GM23338 (cell line): ENCODE measurements at regions not wholly inside any gene's neighbourhood (a gene's known extent, or its start where the extent isn't known, plus 50 kb on each side); places are given as distances from the start of the nearest gene placed in this dataset.

Source experiments
- ATAC-seq: fragments of 200-7000 bp; cut with Tn5 transposase; 3 replicates; pipeline ENCODE4 v1.9.1; 2020
- DNase-seq: peaks from one replicate; pipeline ENCODE4 v3.0.0-alpha.2; 2015; ENCODE audit warnings: low spot score
- H2AFZ ChIP-seq: fragments of 200-600 bp; sonication (generic); 2 replicates; pipeline ENCODE4 v1.8.0; 2016; ENCODE audit warnings: antibody characterized with exemption, mild to moderate bottlenecking, moderate library complexity
- H3F3A ChIP-seq: fragments of 200-600 bp; sonication (generic); replicated peaks from 2 replicates; pipeline ENCODE4 v1.8.0; 2017; ENCODE audit warnings: antibody characterized with exemption, mixed run types, low read depth
- H3K27ac ChIP-seq: fragments of 200-600 bp; sonication (generic); 2 replicates; pipeline ENCODE4 v1.6.1; 2016; ENCODE audit warnings: low read depth
- H3K27me3 ChIP-seq: fragments of 200-600 bp; sonication (generic); 2 replicates; pipeline ENCODE4 v1.8.0; 2016; ENCODE audit warnings: mild to moderate bottlenecking, mixed run types, moderate library complexity; ENCODE audit not compliant: insufficient read depth
- H3K36me3 ChIP-seq: fragments of 200-600 bp; sonication (generic); 2 replicates; pipeline ENCODE4 v1.8.0; 2016; ENCODE audit warnings: mild to moderate bottlenecking; ENCODE audit not compliant: insufficient read depth
- H3K4me1 ChIP-seq: fragments of 200-600 bp; sonication (generic); 2 replicates; pipeline ENCODE4 v1.8.0; 2016; ENCODE audit warnings: mild to moderate bottlenecking, moderate library complexity; ENCODE audit not compliant: insufficient read depth
- H3K4me2 ChIP-seq: fragments of 200-600 bp; sonication (generic); 2 replicates; pipeline ENCODE4 v1.7.1; 2017; ENCODE audit warnings: mixed run types
- H3K4me3 ChIP-seq: fragments of 200-600 bp; sonication (generic); 2 replicates; pipeline ENCODE4 v1.6.1; 2016; ENCODE audit warnings: mixed run types
- H3K79me2 ChIP-seq: fragments of 200-600 bp; sonication (generic); replicated peaks from 2 replicates; pipeline ENCODE4 v1.8.0; 2017; ENCODE audit warnings: mild to moderate bottlenecking; ENCODE audit not compliant: insufficient read depth
- H3K9me2 ChIP-seq: fragments of 200-600 bp; sonication (generic); 2 replicates; pipeline ENCODE4 v1.8.0; 2017; ENCODE audit not compliant: insufficient read depth
- H4K20me1 ChIP-seq: fragments of 200-600 bp; sonication (generic); replicated peaks from 2 replicates; pipeline ENCODE4 v1.8.0; 2017; ENCODE audit warnings: mild to moderate bottlenecking; ENCODE audit not compliant: insufficient read depth
- H3K27ac Mint-ChIP-seq: 2 replicates; pipeline ENCODE4 v1.8.0; 2020; ENCODE audit warnings: inconsistent platforms, mild to moderate bottlenecking, moderate library complexity, mixed read lengths
- H3K27me3 Mint-ChIP-seq: 3 replicates; pipeline ENCODE4 v1.8.0; 2022; ENCODE audit warnings: low read depth, mild to moderate bottlenecking, moderate library complexity, mixed read lengths, inconsistent platforms; ENCODE audit not compliant: insufficient read depth, poor library complexity
- H3K36me3 Mint-ChIP-seq: 3 replicates; pipeline ENCODE4 v1.8.0; 2021; ENCODE audit warnings: low read depth, mild to moderate bottlenecking, inconsistent platforms, moderate library complexity, mixed read lengths
- H3K4me1 Mint-ChIP-seq: 3 replicates; pipeline ENCODE4 v1.8.0; 2020; ENCODE audit warnings: mild to moderate bottlenecking, inconsistent platforms, mixed read lengths
- H3K4me3 Mint-ChIP-seq: 3 replicates; pipeline ENCODE4 v1.8.0; 2021; ENCODE audit warnings: moderate library complexity, mild to moderate bottlenecking, inconsistent platforms, mixed read lengths
- H3K9me3 Mint-ChIP-seq: 3 replicates; pipeline ENCODE4 v1.8.0; 2020; ENCODE audit warnings: moderate library complexity, mild to moderate bottlenecking, inconsistent platforms, mixed read lengths
- CTCF ChIP-seq, 2 experiments: fragments of 200-600 bp in 1 of 2; sonication (generic) in 1 of 2; conservative IDR thresholded peaks; 2 replicates each; pipeline versions ENCODE4 v1.5.1 to v1.6.1; 2016 to 2017; ENCODE audit warnings: antibody characterized with exemption in 2 of 2, low read depth in 2 of 2, mild to moderate bottlenecking in 2 of 2, moderate library complexity in 1 of 2
- EZH2phosphoT487 ChIP-seq: fragments of 200-600 bp; sonication (generic); IDR thresholded peaks from one replicate; pipeline ENCODE4 v1.8.1; 2018; ENCODE audit warnings: antibody characterized with exemption; ENCODE audit not compliant: unreplicated experiment
- NANOG ChIP-seq: IDR thresholded peaks from 2 replicates; pipeline ENCODE4 v1.6.1; 2016; ENCODE audit warnings: antibody characterized with exemption, borderline replicate concordance
- REST ChIP-seq: IDR thresholded peaks from one replicate; pipeline ENCODE4 v1.6.1; 2018; ENCODE audit warnings: antibody characterized with exemption; ENCODE audit not compliant: unreplicated experiment
- ZNF114 ChIP-seq: fragments of 250-450 bp; sonication (Bioruptor Pico); IDR thresholded peaks from 2 replicates; pipeline ENCODE4 v1.5.0; 2020; ENCODE audit warnings: mild to moderate bottlenecking, moderate library complexity
- ZNF462 ChIP-seq: fragments of 250-450 bp; sonication (Bioruptor Pico); IDR thresholded peaks from 2 replicates; pipeline ENCODE4 v1.5.0; 2020; ENCODE audit warnings: mild to moderate bottlenecking, moderate library complexity

- H3F3A ChIP-seq = no peaks in the 10 kb centered on the region
- TF ChIP-seq ZNF462 (peak; percentile 69; the same call in 1 of the 2 replicates), ZNF114 (CRISPR knock-in tag) (peak; percentile 52; the same call in 1 of the 2 replicates), CTCF (conservative IDR thresholded peaks at IDR 0.05; ENCODE audit: low read depth in 2 of 2) (no peak), EZH2phosphoT487 (no peak), REST (peak; percentile 92), NANOG (no peak)
- no peaks in the 10 kb centered on the region for H3K27me3 ChIP-seq
- no peak overlapping the region for H2AFZ ChIP-seq
- no peak overlapping the region for H3K27ac ChIP-seq
- peaks cover 3% of the 10 kb centered on the region for H3K27me3 Mint-ChIP-seq
- DNase-seq (peak; percentile 83), ATAC-seq (peak; percentile 90)
- no peak overlapping the region for H3K27ac Mint-ChIP-seq
- H3K4me1 Mint-ChIP-seq = no peaks in the 10 kb centered on the region
- H3K79me2 ChIP-seq = no peaks in the 10 kb centered on the region
- H3K4me3 Mint-ChIP-seq = no peak overlapping the region
- H3K4me2 ChIP-seq = no peak overlapping the region
- no peaks in the 10 kb centered on the region; the same call in 1 of the 2 replicates for H3K9me2 ChIP-seq
- peaks cover 18% of the 10 kb centered on the region for H3K9me3 Mint-ChIP-seq
- H3K36me3 Mint-ChIP-seq = peaks cover 10% of the 10 kb centered on the region; the same call in 2 of the 3 replicates
- no peaks in the 10 kb centered on the region for H3K4me1 ChIP-seq
- H3K4me3 ChIP-seq = no peak overlapping the region
- no peaks in the 10 kb centered on the region for H4K20me1 ChIP-seq
- H3K36me3 ChIP-seq = no peaks in the 10 kb centered on the region
These were observed 65.9 kb upstream of the HPF1 start for GRCh38 chr4:169823685-169824084.
